GM19467 (cell line): ENCODE measurements at regions not wholly inside any gene's neighbourhood (a gene's known extent, or its start where the extent isn't known, plus 50 kb on each side); places are given as distances from the start of the nearest gene placed in this dataset.
"Not testable (repeated sequence)": the region's sequence is repeated elsewhere in the genome, so short reads cannot be mapped to it uniquely, and the experiment has no call there.

Experiments used
- ATAC-seq: cut with Tn5 transposase; IDR thresholded peaks from one replicate; pipeline ENCODE4 v1.9.1; 2021; ENCODE audit warnings: mild to moderate bottlenecking, moderate library complexity; ENCODE audit not compliant: unreplicated experiment

DNA sequence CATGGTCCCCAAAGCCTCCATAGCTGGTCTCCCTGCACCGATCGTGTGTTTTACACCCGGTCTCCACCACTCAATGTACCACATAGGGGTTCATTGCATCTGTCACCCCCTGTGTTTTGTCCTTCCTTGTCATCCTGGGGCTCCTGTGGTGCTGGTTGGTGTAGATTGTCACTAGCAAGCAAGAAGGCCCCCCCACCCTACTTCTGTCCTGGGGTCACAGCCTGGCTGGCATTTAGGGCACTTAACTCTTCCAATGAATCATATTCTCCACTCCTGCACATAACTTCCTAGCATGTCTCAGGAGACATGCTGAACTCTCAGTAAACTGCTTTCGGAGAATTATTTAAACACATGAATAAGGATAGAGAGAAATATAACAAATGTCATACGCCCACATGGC is 161.4 kb downstream of the BCL2L11 start:
- ATAC-seq = not testable (repeated sequence)

DNA sequence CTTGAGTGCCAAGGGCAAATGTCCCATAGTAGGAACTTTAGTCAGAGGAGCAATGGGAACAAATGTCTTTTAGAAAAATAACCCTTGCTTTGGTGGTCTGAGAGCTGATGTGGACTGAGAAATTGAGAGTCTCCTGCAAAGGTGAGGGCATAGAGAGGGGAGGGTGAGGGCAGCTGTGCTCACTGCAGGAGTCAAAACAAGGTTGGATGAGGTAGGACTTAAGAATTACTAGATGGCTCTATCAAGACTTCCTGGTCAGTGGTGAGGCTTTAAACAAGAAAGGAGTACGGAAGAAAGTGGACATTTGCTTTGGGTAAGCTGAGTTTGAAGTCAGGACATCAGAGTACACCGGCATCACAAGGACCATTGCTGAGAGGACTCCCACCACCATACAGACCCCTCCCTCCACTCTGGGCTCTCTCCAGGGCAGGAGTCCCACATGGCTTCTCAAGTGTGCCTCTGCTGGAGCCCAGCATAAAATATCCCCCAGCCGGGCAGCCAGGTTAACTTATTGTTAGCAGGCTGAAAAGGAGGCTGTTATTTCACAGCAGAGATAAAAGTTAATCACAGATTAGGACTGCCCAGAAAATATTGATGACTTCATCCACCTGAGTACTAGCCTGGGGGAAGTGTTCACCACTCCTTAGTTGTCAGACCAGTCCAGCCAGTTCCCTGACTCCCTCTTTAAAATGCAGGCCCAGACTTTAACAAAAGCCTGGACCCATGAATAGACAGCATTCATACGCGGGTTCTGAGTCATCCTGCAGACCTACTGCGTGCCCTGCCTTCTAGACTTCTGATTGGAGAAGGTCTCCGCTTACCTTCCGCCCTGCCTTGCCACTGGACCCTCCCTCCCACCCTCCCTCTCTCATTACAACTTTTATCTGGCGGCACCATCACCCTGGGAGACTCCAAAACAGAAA is 167.2 kb downstream of the BCL2L11 start:
- ATAC-seq = not testable (repeated sequence)

DNA sequence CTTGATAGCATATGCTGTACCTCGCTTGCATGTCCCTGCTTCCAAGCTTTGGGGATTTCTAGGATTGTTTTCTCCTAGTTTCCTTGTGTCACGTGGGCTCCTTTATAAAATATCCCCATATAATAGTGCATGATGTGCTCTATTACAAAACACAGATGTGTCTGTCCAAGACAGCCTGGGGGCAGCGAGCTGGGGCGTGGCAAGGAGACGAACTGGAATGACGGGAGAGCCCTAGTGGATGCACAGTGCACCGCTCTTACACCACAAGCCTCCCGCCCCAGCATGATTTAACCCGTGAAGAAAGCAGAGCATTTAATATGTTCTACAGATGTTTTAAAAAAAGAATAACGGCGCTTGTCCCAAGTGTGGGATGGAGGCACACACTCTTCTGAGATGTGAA is 169.7 kb downstream of the BCL2L11 start:
- ATAC-seq = not testable (repeated sequence)

- ATAC-seq = not testable (repeated sequence)
Measured at GRCh38 chr2:111291566-111291965, 170.9 kb downstream of the BCL2L11 start.

DNA sequence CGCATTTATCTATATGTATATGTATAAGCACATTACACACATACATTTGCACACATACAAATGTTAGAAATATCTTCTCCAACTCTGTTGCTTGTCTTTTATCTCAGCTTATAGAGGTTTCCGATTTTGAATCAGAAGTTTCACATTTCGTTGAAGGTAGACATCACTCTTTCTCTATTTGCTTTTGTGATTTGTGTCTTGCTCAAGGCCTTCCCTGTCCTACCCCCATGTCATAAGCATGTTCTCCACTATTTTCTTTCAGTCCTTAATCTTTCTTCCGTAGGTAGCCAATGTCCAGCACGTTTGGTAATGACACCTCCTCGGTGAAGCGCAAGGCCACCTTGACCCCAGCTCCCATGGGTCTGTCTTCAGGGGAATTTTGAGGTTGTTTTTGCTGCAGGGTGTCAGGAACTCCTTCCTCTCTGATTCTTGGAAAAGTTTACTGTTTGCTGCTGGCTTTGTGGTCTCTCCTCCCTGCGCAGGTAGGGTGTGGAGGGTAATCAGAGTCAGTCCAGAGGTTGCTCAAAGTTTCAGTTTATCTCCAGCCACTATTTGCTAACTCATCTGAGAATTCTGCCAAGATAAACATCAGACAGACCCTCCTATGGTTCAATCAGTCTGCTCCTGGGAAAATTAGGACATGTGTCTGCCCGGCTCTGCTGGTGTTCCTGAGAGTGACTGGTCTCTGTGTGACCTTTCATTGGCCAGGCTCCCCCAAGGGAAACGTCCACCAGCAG is 171.7 kb downstream of the BCL2L11 start:
- ATAC-seq = not testable (repeated sequence)

GRCh38 chr2:111294699-111295098 is 174.0 kb downstream of the BCL2L11 start:
- not testable (repeated sequence) for ATAC-seq

DNA sequence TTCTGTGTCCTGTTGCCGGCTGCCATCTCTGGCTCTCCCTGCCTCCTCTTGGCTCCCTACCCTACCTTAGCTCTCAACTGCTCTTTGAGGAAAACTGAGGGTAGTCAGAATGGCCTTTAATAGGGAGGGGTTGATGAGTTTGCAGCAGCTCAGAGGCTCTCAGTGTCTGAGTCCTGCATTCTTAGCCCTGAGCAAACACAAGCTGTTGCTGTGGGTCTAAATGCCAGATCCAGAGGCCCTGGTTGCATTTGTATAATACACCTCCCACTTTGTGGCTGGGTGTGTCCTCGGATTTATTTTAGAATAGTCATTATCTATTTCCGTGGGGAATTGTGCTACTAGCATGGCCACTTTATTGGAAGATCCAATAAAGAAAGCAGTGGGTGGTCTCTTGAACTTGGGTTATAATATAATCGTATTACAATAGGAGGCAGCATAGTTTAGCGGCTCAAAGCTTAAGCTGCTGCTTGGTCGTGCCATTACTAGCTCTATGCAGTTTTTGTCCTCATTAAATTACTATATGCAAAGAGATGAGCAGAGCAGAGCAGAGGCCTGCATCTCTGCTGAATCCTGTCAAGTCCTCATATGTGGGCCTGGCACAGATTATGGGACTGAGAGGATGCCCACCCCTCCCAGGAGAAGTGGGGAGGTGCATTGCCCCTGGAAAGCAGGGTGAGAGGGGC is 175.5 kb downstream of the BCL2L11 start:
- not testable (repeated sequence) for ATAC-seq

DNA sequence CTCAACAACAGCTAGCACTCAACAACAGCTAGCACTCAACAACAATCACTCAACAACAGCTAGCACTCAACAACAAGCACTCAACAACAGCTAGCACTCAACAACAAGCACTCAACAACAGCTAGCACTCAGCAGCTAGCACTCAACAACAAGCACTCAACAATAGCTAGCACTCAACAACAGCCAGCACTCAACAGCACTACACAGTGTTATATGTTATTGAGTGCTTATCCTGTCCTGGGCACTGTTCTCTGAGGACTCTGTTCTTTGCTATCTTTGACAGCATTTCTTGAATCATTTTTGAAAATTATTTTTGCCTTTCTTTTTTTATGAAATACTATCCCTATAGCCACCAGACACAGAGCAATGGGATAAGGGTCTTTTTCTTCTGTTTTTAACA is 176.4 kb downstream of the BCL2L11 start:
- not testable (repeated sequence) for ATAC-seq

GRCh38 chr2:111298927-111299326 is 178.2 kb downstream of the BCL2L11 start:
- ATAC-seq = not testable (repeated sequence)

DNA sequence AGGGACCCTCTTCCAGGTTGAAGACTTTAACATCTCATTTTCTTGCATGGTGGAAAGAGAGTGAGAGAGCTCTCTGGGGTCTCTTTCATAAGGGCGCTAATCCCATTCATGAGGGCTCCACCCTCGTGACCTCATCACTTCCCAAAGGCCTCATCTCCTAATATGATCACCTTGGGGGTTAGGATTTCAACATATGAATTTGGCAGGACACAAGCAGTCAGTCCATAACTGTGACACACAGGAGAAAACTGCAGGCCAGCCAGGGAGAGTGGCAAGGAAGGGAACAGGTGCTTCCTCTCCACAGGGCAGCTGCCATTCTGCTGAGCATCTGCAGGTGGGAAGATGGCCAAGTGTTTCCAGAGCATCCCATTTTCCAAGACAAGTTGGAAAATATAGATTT is 178.9 kb downstream of the BCL2L11 start:
- ATAC-seq = not testable (repeated sequence)

- not testable (repeated sequence) for ATAC-seq
Measured at GRCh38 chr2:111301677-111302076, 181.0 kb downstream of the BCL2L11 start.

DNA sequence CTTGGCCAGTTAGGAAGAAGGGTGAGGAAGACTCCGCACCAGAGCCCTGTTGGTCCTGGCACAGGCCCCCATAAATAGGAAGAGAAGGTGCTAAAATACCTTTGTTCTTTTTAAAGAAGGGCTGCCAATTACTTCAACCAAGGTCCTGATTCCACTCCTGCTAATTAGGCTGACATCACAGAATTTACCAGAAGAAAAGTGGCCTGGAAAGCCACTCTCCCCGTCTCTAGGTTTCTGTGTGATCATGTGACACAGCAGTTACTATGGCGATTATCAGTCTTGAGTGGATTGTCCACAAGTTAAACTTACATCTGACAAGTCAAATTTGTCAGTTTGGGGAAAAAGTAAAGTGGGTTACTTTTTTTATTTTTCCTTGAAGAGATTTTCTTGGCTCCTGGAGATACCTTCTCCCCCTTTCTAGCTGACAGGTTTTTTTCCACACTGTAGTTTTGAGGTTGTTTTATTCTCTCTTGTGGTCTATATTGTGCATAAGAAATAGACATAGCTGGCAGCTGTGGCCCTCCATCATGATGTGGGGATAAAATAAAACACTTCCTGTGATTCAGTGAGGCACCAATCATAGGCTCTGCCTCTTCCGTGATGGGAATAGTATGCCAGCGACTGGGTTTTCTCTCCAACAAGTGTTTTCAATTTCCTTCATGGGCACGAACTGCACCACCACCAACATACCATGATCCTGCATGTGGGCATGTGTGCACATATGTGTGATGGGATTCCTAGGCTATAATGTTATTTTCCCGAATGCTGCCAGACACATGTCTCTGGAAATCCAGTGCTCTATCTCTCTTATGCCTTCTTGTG is 181.9 kb downstream of the BCL2L11 start:
- ATAC-seq = not testable (repeated sequence)

- not testable (repeated sequence) for ATAC-seq
Measured at GRCh38 chr2:111307302-111307701, 186.6 kb downstream of the BCL2L11 start.

DNA sequence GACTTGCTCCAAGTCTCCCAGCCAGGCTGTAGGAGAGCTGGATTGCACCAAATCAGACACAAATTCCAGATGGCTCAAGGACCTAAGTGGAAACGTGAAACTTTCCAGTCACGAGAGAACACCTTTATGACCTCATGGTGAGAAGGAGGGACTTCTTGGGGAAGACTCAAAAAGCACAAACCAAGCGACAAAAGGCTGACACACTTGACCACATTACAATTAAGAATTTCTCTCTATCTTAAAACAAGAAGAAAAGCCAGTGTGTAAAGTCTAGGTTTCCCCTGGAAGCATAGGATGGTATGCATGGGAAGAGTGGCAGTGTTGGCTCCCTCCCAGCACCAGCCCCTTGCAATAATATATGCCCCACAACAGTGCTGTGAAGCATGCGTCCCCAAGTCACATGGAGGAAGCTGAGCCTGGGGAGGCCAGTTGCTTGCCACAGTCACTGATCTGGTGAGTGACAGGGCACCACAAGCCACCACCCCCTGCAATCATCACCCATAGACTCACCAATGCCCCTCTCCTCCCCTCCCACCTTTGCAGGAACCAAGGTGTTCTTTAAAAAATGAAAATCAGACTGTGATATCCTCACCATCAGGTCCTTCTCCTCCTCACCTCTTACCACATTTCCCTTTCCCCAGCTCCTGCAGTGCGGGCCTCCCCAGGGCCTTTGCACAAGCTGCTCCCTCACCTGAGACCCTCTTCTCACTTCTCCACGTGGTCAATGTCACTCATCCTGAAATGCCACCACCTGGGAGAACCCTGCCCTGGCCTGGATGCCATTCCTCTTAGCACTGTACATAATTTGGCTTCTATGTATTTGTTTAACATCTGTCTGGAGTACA is 188.7 kb downstream of the BCL2L11 start:
- not testable (repeated sequence) for ATAC-seq

- ATAC-seq = not testable (repeated sequence)
Measured at GRCh38 chr2:111310395-111310794, 189.7 kb downstream of the BCL2L11 start.

- not testable (repeated sequence) for ATAC-seq
Measured at GRCh38 chr2:111311568-111311967, 190.9 kb downstream of the BCL2L11 start.

DNA sequence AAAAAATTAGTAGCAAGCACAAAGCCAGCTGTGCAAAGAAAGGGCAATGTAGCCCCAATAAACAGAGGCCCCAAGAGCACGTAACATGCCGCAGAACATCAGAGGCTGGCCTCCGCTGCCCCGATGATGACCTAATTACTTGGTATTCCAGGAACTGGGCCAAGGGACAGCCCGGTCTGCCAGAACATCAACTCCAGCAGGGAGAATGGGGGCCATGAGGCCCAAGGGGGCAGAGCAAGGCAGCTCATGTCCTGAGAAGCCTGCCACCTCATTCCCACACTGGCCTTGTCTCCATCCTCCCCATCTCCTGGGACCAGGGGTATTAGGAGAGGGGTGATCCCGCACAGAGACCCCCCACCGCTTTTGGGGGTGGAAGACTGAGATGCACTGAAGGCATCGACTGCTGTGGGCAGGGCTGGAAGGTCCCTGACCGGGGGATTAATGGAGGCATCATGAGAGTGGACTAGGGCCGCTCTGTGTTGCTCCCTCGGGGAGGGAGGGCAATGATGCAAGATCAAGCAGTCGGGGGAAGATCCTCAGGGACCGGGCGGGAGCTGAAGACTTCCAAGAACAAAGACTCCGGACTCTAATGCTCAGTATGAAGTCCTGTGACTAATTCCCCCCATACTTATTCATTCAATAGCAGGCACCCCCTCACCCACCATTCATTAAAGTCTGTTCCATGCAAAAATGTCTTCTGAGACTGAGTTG is 192.3 kb downstream of the BCL2L11 start:
- not testable (repeated sequence) for ATAC-seq

- ATAC-seq = not testable (repeated sequence)
Measured at GRCh38 chr2:111313711-111314110, 193.0 kb downstream of the BCL2L11 start.
